ENCODE measurements at regions not wholly inside any gene's neighbourhood (a gene's known extent, or its start where the extent isn't known, plus 50 kb on each side); places are given as distances from the start of the nearest gene placed in this dataset.
"Not testable (repeated sequence)": the region's sequence is repeated elsewhere in the genome, so short reads cannot be mapped to it uniquely, and the experiment has no call there.

GRCh38 chr2:193153576-193153975 lies 958.8 kb upstream of the TMEFF2 start:
- H3K9me3 ChIP-seq (replicated peaks in 1 of 11): no peaks in the 10 kb centered on the region
- no peaks in the 10 kb centered on the region for H3K27me3 ChIP-seq
- no peaks in the 10 kb centered on the region for H3K36me3 ChIP-seq
- no peaks in the 10 kb centered on the region for H3K4me1 ChIP-seq
- H3K9ac ChIP-seq: no peak overlapping the region
- no peak overlapping the region for H3K4me3 ChIP-seq
- no peak overlapping the region for H3K27ac ChIP-seq
- no peak overlapping the region for H3K4me2 ChIP-seq
- no peaks in the 10 kb centered on the region for H4K20me1 ChIP-seq
- no peak for TF ChIP-seq Cebpa-rat (IDR thresholded peaks at IDR 0.05)

GRCh38 chr2:193142467-193142866 lies 947.7 kb upstream of the TMEFF2 start:
- not testable (repeated sequence) for H3K4me3 ChIP-seq, H3K9ac ChIP-seq, H3K27me3 ChIP-seq, H4K20me1 ChIP-seq, H3K27ac ChIP-seq, H3K4me1 ChIP-seq, H3K4me2 ChIP-seq, H3K36me3 ChIP-seq
- peaks cover 0 to 15% (median 7%) of the 10 kb centered on the region in 11 experiments; a peak in 9 of 22 replicates for H3K9me3 ChIP-seq (replicated peaks in 1 of 11)

GRCh38 chr2:193141998-193142397 lies 947.3 kb upstream of the TMEFF2 start:
- H3K4me2 ChIP-seq: no peak overlapping the region
- no peaks in the 10 kb centered on the region for H3K4me1 ChIP-seq
- no peak overlapping the region for H3K27ac ChIP-seq
- no peak overlapping the region for H3K9ac ChIP-seq
- H3K36me3 ChIP-seq: no peaks in the 10 kb centered on the region
- H3K4me3 ChIP-seq: no peak overlapping the region
- TF ChIP-seq Cebpa-rat (IDR thresholded peaks at IDR 0.05): no peak
- no peaks in the 10 kb centered on the region for H4K20me1 ChIP-seq
- H3K9me3 ChIP-seq (replicated peaks in 1 of 11): peaks cover 0 to 15% (median 7%) of the 10 kb centered on the region in 11 experiments; a peak in 9 of 22 replicates
- no peaks in the 10 kb centered on the region for H3K27me3 ChIP-seq

GRCh38 chr2:193140895-193141294 lies 946.2 kb upstream of the TMEFF2 start:
- H3K4me3 ChIP-seq, H3K27ac ChIP-seq, H3K9ac ChIP-seq, H3K4me2 ChIP-seq, H3K4me1 ChIP-seq, H4K20me1 ChIP-seq, H3K27me3 ChIP-seq, H3K36me3 ChIP-seq: not testable (repeated sequence)
- peaks cover 0 to 15% (median 7%) of the 10 kb centered on the region in 11 experiments; a peak in 9 of 22 replicates for H3K9me3 ChIP-seq (replicated peaks in 1 of 11)

- no peaks in the 10 kb centered on the region for H3K4me1 ChIP-seq
- H3K27ac ChIP-seq: no peak overlapping the region
- H3K4me3 ChIP-seq: no peak overlapping the region
- H3K27me3 ChIP-seq: no peaks in the 10 kb centered on the region
- TF ChIP-seq Cebpa-rat (IDR thresholded peaks at IDR 0.05): no peak
- H3K9ac ChIP-seq: no peak overlapping the region
- no peak overlapping the region for H3K4me2 ChIP-seq
- no peaks in the 10 kb centered on the region for H3K9me3 ChIP-seq (replicated peaks in 1 of 11)
- H3K36me3 ChIP-seq: no peaks in the 10 kb centered on the region
- H4K20me1 ChIP-seq: no peaks in the 10 kb centered on the region
Measured at GRCh38 chr2:193124815-193125214, 930.1 kb upstream of the TMEFF2 start.

GRCh38 chr2:193114827-193115226 lies 920.1 kb upstream of the TMEFF2 start:
- no peak overlapping the region for H3K9ac ChIP-seq
- no peaks in the 10 kb centered on the region for H3K27me3 ChIP-seq
- no peak for TF ChIP-seq Cebpa-rat (IDR thresholded peaks at IDR 0.05)
- H3K9me3 ChIP-seq (replicated peaks in 1 of 11): no peaks in the 10 kb centered on the region
- no peak overlapping the region for H3K4me3 ChIP-seq
- H3K4me2 ChIP-seq: no peak overlapping the region
- H3K4me1 ChIP-seq: no peaks in the 10 kb centered on the region
- H3K36me3 ChIP-seq: no peaks in the 10 kb centered on the region
- H3K27ac ChIP-seq: no peak overlapping the region
- H4K20me1 ChIP-seq: no peaks in the 10 kb centered on the region

- Histone ChIP-seq H3K4me1 (no peaks in the 10 kb centered on the region), H4K20me1 (no peaks in the 10 kb centered on the region), H3K4me2 (no peak overlapping the region), H3K27me3 (no peaks in the 10 kb centered on the region), H3K27ac (no peak overlapping the region), H3K4me3 (no peak overlapping the region), H3K9ac (no peak overlapping the region), H3K9me3 (replicated peaks in 1 of 11) (no peaks in the 10 kb centered on the region), H3K36me3 (no peaks in the 10 kb centered on the region)
- no peak for TF ChIP-seq Cebpa-rat (IDR thresholded peaks at IDR 0.05)
Measured at GRCh38 chr2:193112986-193113385, 918.3 kb upstream of the TMEFF2 start.

- H3K36me3 ChIP-seq: no peaks in the 10 kb centered on the region
- H3K9me3 ChIP-seq (replicated peaks in 1 of 11): no peaks in the 10 kb centered on the region
- H3K4me1 ChIP-seq: peaks cover 0 to 4% (median 0%) of the 10 kb centered on the region in 10 experiments; a peak in 2 of 20 replicates
- no peak for TF ChIP-seq Cebpa-rat (IDR thresholded peaks at IDR 0.05)
- no peaks in the 10 kb centered on the region for H4K20me1 ChIP-seq
- no peak overlapping the region for H3K4me3 ChIP-seq
- no peak overlapping the region for H3K9ac ChIP-seq
- H3K27ac ChIP-seq: no peak overlapping the region
- H3K27me3 ChIP-seq: no peaks in the 10 kb centered on the region
- H3K4me2 ChIP-seq: peak overlapping the region in 2 of 11 experiments; percentile 13 to 39; a peak in 2 of 22 replicates
Measured at GRCh38 chr2:193103064-193103463, 908.3 kb upstream of the TMEFF2 start.

GRCh38 chr2:193101591-193101990 lies 906.9 kb upstream of the TMEFF2 start:
- peaks cover 0 to 4% (median 0%) of the 10 kb centered on the region in 10 experiments; a peak in 2 of 20 replicates for H3K4me1 ChIP-seq
- no peaks in the 10 kb centered on the region for H3K9me3 ChIP-seq (replicated peaks in 1 of 11)
- no peak overlapping the region for H3K4me3 ChIP-seq
- no peaks in the 10 kb centered on the region for H4K20me1 ChIP-seq
- H3K4me2 ChIP-seq: no peak overlapping the region
- TF ChIP-seq Cebpa-rat (IDR thresholded peaks at IDR 0.05): no peak
- no peaks in the 10 kb centered on the region for H3K27me3 ChIP-seq
- no peak overlapping the region for H3K27ac ChIP-seq
- no peaks in the 10 kb centered on the region for H3K36me3 ChIP-seq
- no peak overlapping the region for H3K9ac ChIP-seq

- Histone ChIP-seq H3K9me3 (replicated peaks in 1 of 11) (no peaks in the 10 kb centered on the region), H4K20me1 (no peaks in the 10 kb centered on the region), H3K4me1 (no peaks in the 10 kb centered on the region), H3K36me3 (no peaks in the 10 kb centered on the region), H3K4me2 (no peak overlapping the region), H3K9ac (no peak overlapping the region), H3K27ac (no peak overlapping the region), H3K4me3 (no peak overlapping the region), H3K27me3 (no peaks in the 10 kb centered on the region)
- no peak for TF ChIP-seq Cebpa-rat (IDR thresholded peaks at IDR 0.05)
Measured at GRCh38 chr2:193088026-193088425, 893.3 kb upstream of the TMEFF2 start.

GRCh38 chr2:193076995-193077394 lies 882.3 kb upstream of the TMEFF2 start:
- no peaks in the 10 kb centered on the region for H3K36me3 ChIP-seq
- H3K4me2 ChIP-seq: no peak overlapping the region
- no peak for TF ChIP-seq Cebpa-rat (IDR thresholded peaks at IDR 0.05)
- H3K27ac ChIP-seq: no peak overlapping the region
- H3K27me3 ChIP-seq: no peaks in the 10 kb centered on the region
- no peak overlapping the region for H3K9ac ChIP-seq
- H4K20me1 ChIP-seq: no peaks in the 10 kb centered on the region
- no peak overlapping the region for H3K4me3 ChIP-seq
- no peaks in the 10 kb centered on the region for H3K4me1 ChIP-seq
- H3K9me3 ChIP-seq (replicated peaks in 1 of 11): no peaks in the 10 kb centered on the region
